GM21360 (cell line): ENCODE measurements at regions not wholly inside any gene's neighbourhood (a gene's known extent, or its start where the extent isn't known, plus 50 kb on each side); places are given as distances from the start of the nearest gene placed in this dataset.

ENCODE experiments used
- ATAC-seq: cut with Tn5 transposase; IDR thresholded peaks from one replicate; pipeline ENCODE4 v1.9.1; 2021; ENCODE audit warnings: mild to moderate bottlenecking, moderate library complexity; ENCODE audit not compliant: unreplicated experiment

DNA sequence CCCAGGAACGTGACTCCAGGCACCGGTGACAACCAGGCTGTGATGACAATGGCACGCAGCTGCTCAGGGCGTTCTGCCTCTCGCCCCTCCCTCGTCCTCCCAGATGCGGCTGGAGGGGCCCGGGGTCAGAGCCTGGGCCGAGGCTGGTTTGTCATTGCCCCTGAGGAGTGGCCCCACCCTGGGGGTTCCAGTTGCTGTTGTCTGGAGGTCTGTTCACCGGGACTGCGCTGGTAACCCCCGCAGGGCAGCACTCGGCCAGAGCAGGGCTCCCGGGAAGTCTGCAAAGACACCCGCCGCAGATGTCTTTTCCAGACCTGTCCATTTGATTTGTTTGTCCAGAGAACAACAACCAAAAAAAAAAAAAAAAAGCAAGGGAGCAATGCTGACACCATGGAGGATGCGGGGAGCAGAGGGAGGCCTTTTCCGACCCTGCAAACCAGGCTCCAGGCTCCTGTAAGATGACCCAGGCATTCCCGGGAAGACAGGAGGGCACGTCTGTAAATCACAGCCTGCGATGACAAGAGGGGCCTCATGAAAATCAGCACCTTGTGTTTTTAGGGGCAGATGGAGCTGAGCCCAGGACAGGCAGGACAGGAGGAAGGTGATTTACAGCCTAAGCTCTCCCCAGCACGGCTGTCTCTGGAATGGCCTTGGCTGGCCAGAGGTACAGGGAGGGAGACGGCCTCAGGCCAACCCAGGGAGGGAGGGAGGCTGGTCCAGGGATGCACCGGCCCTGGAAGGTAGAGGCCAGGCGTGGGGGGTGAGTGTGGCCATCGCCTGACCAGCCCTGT, 189.3 kb downstream of the ERMARD start:
- no peak for ATAC-seq

- ATAC-seq, result no peak
Measured at GRCh38 chr6:169939554-169940164, 188.2 kb downstream of the ERMARD start.

DNA sequence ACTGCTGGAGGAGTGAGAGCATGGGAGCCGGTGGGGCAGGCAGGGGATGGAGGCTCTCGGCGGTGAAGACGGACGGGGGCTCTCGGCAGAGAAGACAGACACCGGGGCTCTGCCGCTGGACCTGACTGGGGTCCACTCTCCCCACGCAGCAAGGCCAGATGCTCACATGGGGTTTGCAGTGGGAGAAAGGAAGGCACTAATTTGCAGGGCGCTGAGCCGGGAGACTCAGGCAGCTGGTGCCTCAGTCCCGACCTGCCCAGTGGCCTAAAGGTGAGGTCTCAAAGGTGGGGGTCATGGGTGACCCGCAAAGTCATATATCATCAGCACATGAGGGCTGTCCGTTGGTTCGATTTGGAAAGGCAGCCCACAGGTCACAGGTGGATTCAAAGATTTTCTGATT, 187.3 kb downstream of the ERMARD start:
- no peak for ATAC-seq

- ATAC-seq, result no peak
Measured at GRCh38 chr6:169938262-169938701, 186.9 kb downstream of the ERMARD start.

DNA sequence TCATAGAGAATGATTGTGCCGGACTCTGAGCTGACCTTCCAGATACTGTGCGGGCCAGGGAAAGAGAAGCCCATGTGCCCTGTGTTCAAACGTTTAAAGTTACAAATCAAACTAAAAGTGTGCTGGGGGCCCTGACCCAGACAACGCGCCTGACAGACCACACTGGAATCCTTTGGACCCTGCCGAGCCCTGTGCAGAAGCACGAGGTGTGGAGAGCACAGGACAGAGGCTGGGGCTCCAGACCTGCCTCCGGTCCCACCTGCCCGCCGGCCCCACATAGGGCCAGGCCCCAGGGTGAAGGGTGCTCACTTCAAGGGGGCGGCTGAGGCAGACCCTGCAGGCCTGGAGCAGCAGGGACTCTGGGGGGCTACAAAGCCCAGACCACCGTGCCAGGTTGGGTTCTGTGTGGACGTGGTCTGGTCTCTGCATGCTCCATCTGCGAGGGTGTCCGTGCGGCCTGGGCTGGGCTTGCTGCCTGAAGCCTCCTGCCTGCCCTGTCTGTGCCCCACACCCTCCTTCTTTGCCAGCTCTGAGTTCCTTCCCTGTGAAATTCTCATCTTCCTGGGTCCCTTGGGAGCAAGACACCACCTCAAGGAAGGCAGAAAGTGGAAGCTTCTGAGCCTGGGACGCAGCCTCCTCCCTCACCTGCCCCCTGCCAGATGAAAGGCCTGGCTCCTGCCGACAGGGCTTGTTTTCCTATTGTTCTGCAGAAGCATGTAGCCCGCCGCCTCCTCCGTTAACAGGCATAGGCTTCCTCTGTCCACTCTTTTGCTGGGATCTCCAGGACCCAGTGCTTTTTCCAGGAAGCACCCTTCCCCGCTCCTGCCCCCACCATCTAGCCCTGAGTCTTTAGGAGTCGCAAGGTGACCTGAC, 186.2 kb downstream of the ERMARD start:
- no peak for ATAC-seq

GRCh38 chr6:169936355-169936975, 185.0 kb downstream of the ERMARD start:
- no peak for ATAC-seq

DNA sequence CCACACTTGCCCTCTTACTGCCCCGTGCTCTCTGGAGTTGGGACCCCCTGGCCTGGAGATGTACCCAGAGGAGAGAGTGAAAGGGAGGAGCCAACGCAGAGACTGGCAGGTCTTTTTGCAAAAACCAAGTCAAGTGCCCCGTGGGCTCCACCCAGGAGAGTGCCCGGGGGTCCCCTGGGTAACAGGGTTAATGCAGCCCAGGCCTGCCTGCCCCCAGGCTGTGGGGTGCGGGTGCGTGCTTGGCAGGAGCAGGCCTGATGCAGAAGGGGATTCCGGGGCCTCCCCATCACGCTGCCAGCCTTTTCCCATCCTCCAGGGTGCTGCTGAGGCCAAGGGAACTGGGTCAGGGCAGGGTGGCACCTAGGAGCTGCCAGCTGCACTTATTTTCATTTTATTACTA, 184.4 kb downstream of the ERMARD start:
- ATAC-seq, result no peak

GRCh38 chr6:169935348-169935718, 183.9 kb downstream of the ERMARD start:
- ATAC-seq, result no peak

GRCh38 chr6:169934699-169935347, 183.4 kb downstream of the ERMARD start:
- ATAC-seq, result no peak

GRCh38 chr6:169933839-169934698, 182.6 kb downstream of the ERMARD start:
- no peak for ATAC-seq

DNA sequence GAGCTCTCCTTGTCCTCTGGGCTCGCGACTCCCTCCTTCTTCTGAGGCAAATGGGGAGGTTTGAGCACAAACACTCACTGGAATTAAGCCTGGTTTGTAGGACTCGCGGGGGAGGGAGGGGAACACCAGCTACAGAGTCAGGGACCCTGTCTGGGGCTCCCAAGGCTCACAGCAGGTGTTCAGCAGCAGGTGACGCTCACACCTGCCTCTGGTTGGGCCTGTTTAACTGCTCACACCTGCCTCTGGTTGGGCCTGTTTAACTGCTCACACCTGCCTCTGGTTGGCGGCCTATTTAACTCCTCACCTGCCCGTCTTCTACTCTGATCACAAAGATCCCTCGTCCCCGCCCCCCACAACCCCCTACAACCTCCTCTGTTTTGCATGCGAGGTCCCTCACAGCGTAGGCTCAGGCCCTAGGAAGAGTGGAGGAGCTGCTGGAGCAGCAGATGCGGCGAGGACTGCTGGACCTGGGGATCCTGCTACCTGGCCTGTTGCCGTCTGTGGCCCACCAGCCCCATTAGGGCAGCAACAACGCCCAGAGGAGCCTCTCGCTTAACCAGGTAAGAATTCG, 181.9 kb downstream of the ERMARD start:
- ATAC-seq, result no peak

GRCh38 chr6:169932491-169932890, 181.1 kb downstream of the ERMARD start:
- ATAC-seq, result no peak

- ATAC-seq, result no peak
Measured at GRCh38 chr6:169931261-169931660, 179.8 kb downstream of the ERMARD start.

GRCh38 chr6:169930799-169931198, 179.4 kb downstream of the ERMARD start:
- no peak for ATAC-seq

DNA sequence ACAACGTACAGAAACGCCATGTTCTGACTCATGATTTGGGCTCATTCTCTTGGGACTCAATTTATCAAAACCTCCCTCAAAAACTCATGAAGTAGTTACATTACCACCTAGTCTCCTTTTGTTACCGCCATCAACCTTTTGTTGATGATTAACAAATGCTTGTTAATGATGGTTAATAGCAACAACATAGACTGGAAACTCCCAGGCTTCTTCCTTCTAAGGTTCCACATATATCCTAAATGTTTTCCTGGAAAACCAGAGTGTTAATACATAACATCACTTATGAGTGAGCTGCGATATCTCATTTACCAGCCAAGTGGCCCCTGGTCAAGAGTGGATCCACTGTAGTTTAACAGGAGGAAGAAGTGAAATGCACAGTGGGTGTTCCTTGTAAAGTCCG, 176.3 kb downstream of the ERMARD start:
- ATAC-seq, result no peak

- ATAC-seq, result no peak
Measured at GRCh38 chr6:169926617-169927417, 175.4 kb downstream of the ERMARD start.

- no peak for ATAC-seq
Measured at GRCh38 chr6:169923468-169924464, 172.3 kb downstream of the ERMARD start.
